GM23248 (cell line): ENCODE measurements at regions not wholly inside any gene's neighbourhood (a gene's known extent, or its start where the extent isn't known, plus 50 kb on each side); places are given as distances from the start of the nearest gene placed in this dataset.

Source experiments
- DNase-seq: peaks from one replicate; pipeline ENCODE4 v3.0.0-alpha.2; 2015
- H2AFZ ChIP-seq: fragments of 200-600 bp; sonication (generic); 2 replicates; pipeline ENCODE4 v1.6.1; 2016; ENCODE audit warnings: antibody characterized with exemption
- H3F3A ChIP-seq: fragments of 200-600 bp; sonication (generic); 2 replicates; pipeline ENCODE4 v1.6.1; 2016; ENCODE audit warnings: mild to moderate bottlenecking, antibody characterized with exemption, mixed run types; ENCODE audit not compliant: insufficient read depth
- H3K27ac ChIP-seq: fragments of 200-600 bp; sonication (generic); 2 replicates; pipeline ENCODE4 v1.5.1; 2016; ENCODE audit warnings: mild to moderate bottlenecking
- H3K27me3 ChIP-seq: fragments of 200-600 bp; sonication (generic); replicated peaks from 2 replicates; pipeline ENCODE4 v1.6.1; 2016; ENCODE audit warnings: mild to moderate bottlenecking; ENCODE audit not compliant: insufficient read depth
- H3K36me3 ChIP-seq: fragments of 200-600 bp; sonication (generic); 2 replicates; pipeline ENCODE4 v1.6.1; 2016; ENCODE audit warnings: low read depth, mild to moderate bottlenecking
- H3K4me1 ChIP-seq: fragments of 200-600 bp; sonication (generic); 2 replicates; pipeline ENCODE4 v1.6.1; 2016; ENCODE audit warnings: mild to moderate bottlenecking; ENCODE audit not compliant: insufficient read depth
- H3K4me2 ChIP-seq: fragments of 200-600 bp; sonication (generic); one replicate; pipeline ENCODE4 v1.6.1; 2016; ENCODE audit warnings: mild to moderate bottlenecking; ENCODE audit not compliant: unreplicated experiment
- H3K4me3 ChIP-seq: fragments of 200-600 bp; sonication (generic); 2 replicates; pipeline ENCODE4 v1.5.1; 2016; ENCODE audit warnings: mild to moderate bottlenecking
- H3K79me2 ChIP-seq: fragments of 200-600 bp; sonication (generic); 2 replicates; pipeline ENCODE4 v1.6.1; 2016; ENCODE audit warnings: mild to moderate bottlenecking; ENCODE audit not compliant: insufficient read depth
- H3K9ac ChIP-seq: fragments of 200-600 bp; sonication (generic); 2 replicates; pipeline ENCODE4 v1.6.1; 2016; ENCODE audit warnings: mild to moderate bottlenecking
- H3K9me2 ChIP-seq: fragments of 200-600 bp; sonication (generic); 2 replicates; pipeline ENCODE4 v1.6.1; 2016; ENCODE audit warnings: mixed run types, mild to moderate bottlenecking, moderate library complexity; ENCODE audit not compliant: insufficient read depth
- H3K9me3 ChIP-seq: fragments of 200-600 bp; sonication (generic); one replicate; pipeline ENCODE4 v1.6.1; 2017; ENCODE audit warnings: low read depth
- H4K20me1 ChIP-seq: fragments of 200-600 bp; sonication (generic); 2 replicates; pipeline ENCODE4 v1.6.0; 2016; ENCODE audit not compliant: insufficient read depth
- EZH2 ChIP-seq: fragments of 200-600 bp; sonication (generic); IDR thresholded peaks from 2 replicates; pipeline ENCODE4 v1.6.1; 2018; ENCODE audit warnings: antibody characterized with exemption, mild to moderate bottlenecking; ENCODE audit not compliant: insufficient read depth, poor library complexity, severe bottlenecking
- EZH2phosphoT487 ChIP-seq: fragments of 200-600 bp; sonication (generic); IDR thresholded peaks from 2 replicates; pipeline ENCODE4 v1.6.1; 2018; ENCODE audit warnings: antibody characterized with exemption, moderate library complexity, mild to moderate bottlenecking, low read depth; ENCODE audit not compliant: insufficient read depth
- WGBS, 2 experiments: methylation state at CpG; one replicate each; pipeline ENCODE4 v1.1.6; 2015 to 2017; ENCODE audit warnings: low lambda C conversion rate in 2 of 2, low coverage in 1 of 2; ENCODE audit errors: missing lambda C conversion rate in 2 of 2; 5-methylcytosine and 5-hydroxymethylcytosine counted together
- in situ Hi-C: fragments of 300-500 bp; cut with MboI; formaldehyde crosslinking; loops from 2 replicates; pipeline ENCODE4 v1.15.0; 2020

- in situ Hi-C loops = no loop called here
- H3K4me3 ChIP-seq = peak overlapping the region; percentile 45
- no peaks in the 10 kb centered on the region for H4K20me1 ChIP-seq
- peak overlapping the region; percentile 48 for H2AFZ ChIP-seq
- peak overlapping the region; percentile 63 for H3K9ac ChIP-seq
- DNase-seq = peak; percentile 75
- WGBS, 2 experiments = 45 to 49% methylated on average over 5 of the region's 5 CpGs
- H3K9me2 ChIP-seq = no peaks in the 10 kb centered on the region; the same call in 1 of the 2 replicates
- H3K9me3 ChIP-seq = no peaks in the 10 kb centered on the region
- peak overlapping the region; percentile 78 for H3K27ac ChIP-seq
- no peak for TF ChIP-seq EZH2phosphoT487
- no peak for TF ChIP-seq EZH2
- H3K4me1 ChIP-seq = peaks cover 32% of the 10 kb centered on the region
- no peaks in the 10 kb centered on the region for H3K36me3 ChIP-seq
- peak overlapping the region; percentile 44 for H3K4me2 ChIP-seq
- no peaks in the 10 kb centered on the region for H3K79me2 ChIP-seq
- peaks cover 29% of the 10 kb centered on the region for H3F3A ChIP-seq
- H3K27me3 ChIP-seq = no peaks in the 10 kb centered on the region
These were observed 65.2 kb upstream of the CTSC start for GRCh38 chr11:88402784-88403183.

GRCh38 chr11:88402192-88402715 lies 64.7 kb upstream of the CTSC start:
- peak overlapping the region; percentile 63 for H3K9ac ChIP-seq
- in situ Hi-C loops = no loop called here
- H4K20me1 ChIP-seq = no peaks in the 10 kb centered on the region
- DNase-seq = peak; percentile 84
- H3K4me2 ChIP-seq = peak overlapping the region; percentile 44
- peaks cover 29% of the 10 kb centered on the region for H3F3A ChIP-seq
- no peaks in the 10 kb centered on the region for H3K36me3 ChIP-seq
- H3K27me3 ChIP-seq = no peaks in the 10 kb centered on the region
- H3K27ac ChIP-seq = peak overlapping the region; percentile 78
- H3K4me1 ChIP-seq = peaks cover 32% of the 10 kb centered on the region
- TF ChIP-seq EZH2 (no peak), EZH2phosphoT487 (no peak)
- H3K79me2 ChIP-seq = no peaks in the 10 kb centered on the region
- H2AFZ ChIP-seq = peak overlapping the region; percentile 48
- H3K4me3 ChIP-seq = peak overlapping the region; percentile 45
- H3K9me2 ChIP-seq = no peaks in the 10 kb centered on the region; the same call in 1 of the 2 replicates
- no peaks in the 10 kb centered on the region for H3K9me3 ChIP-seq
- 18 to 23% methylated on average over 2 of the region's 2 CpGs for WGBS, 2 experiments

GRCh38 chr11:88398791-88399570 lies 61.4 kb upstream of the CTSC start:
- peak overlapping the region; percentile 44 for H3K4me2 ChIP-seq

GRCh38 chr11:88398372-88398771 lies 60.8 kb upstream of the CTSC start:
- 2 to 3% methylated on average over 2 of the region's 2 CpGs for WGBS, 2 experiments

More at GRCh38 chr11:88398791-88399570, 61.4 kb upstream of the CTSC start:
- Histone ChIP-seq H4K20me1 (no peaks in the 10 kb centered on the region), H3K4me3 (no peak overlapping the region), H3K27ac (no peak overlapping the region), H3K27me3 (no peaks in the 10 kb centered on the region), H3K9me3 (no peaks in the 10 kb centered on the region), H3K36me3 (no peaks in the 10 kb centered on the region), H3K9me2 (no peaks in the 10 kb centered on the region; the same call in 1 of the 2 replicates), H3F3A (peaks cover 29% of the 10 kb centered on the region), H3K79me2 (no peaks in the 10 kb centered on the region), H2AFZ (no peak overlapping the region), H3K4me1 (peaks cover 32% of the 10 kb centered on the region), H3K9ac (no peak overlapping the region)
- WGBS, 2 experiments = 62 to 72% methylated on average over 3 of the region's 3 CpGs
- in situ Hi-C loops = no loop called here
- TF ChIP-seq EZH2phosphoT487 (no peak), EZH2 (no peak)
- no peak for DNase-seq

More at GRCh38 chr11:88398372-88398771, 60.8 kb upstream of the CTSC start:
- Histone ChIP-seq H3K27me3 (no peaks in the 10 kb centered on the region), H3K4me1 (peaks cover 32% of the 10 kb centered on the region), H3K4me2 (peak overlapping the region; percentile 44), H3K27ac (no peak overlapping the region), H3F3A (peaks cover 24% of the 10 kb centered on the region), H2AFZ (no peak overlapping the region), H3K9ac (no peak overlapping the region), H3K9me3 (no peaks in the 10 kb centered on the region), H3K9me2 (no peaks in the 10 kb centered on the region; the same call in 1 of the 2 replicates), H3K36me3 (no peaks in the 10 kb centered on the region), H3K79me2 (no peaks in the 10 kb centered on the region), H3K4me3 (no peak overlapping the region), H4K20me1 (no peaks in the 10 kb centered on the region)
- in situ Hi-C loops = no loop called here
- TF ChIP-seq EZH2phosphoT487 (no peak), EZH2 (no peak)
- peak; percentile 80 for DNase-seq
